ENCODE measurements at regions not wholly inside any gene's neighbourhood (a gene's known extent, or its start where the extent isn't known, plus 50 kb on each side); places are given as distances from the start of the nearest gene placed in this dataset.

DNA sequence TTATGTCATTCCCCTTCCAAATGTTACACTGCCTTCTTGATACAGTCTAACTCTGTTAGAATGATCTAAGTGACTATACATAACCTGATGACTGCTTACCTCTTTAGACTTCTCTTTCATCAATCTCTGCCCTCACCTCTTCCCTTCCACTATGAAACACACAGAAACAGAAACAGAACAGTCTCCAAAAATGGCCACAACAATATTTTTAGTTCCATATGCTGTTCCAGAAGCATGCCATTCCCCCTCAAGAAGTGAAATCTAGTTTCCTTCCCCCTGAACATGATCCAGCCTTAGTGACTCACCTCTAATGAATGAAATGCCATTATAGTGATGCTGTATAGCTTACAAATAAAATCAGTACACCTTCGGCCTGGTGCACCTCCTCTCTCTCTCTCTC is 229.3 kb upstream of the TENT5A start:
- Histone ChIP-seq H3K27me3 (ENCODE audit: insufficient read depth, low read length) (no peaks in the 10 kb centered on the region), H3K36me3 (ENCODE audit: insufficient read depth, low read length) (no peaks in the 10 kb centered on the region), H3K4me3 (ENCODE audit: low read length in 2 of 2) (no peak overlapping the region), H3K9me3 (ENCODE audit: control insufficient read depth in 1 of 2, low read length in 2 of 2) (no peaks in the 10 kb centered on the region), H3K27ac (ENCODE audit: low read depth, low read length) (no peak overlapping the region), H3K4me1 (ENCODE audit: insufficient read depth, low read length) (no peaks in the 10 kb centered on the region)
- Mint-ChIP-seq H3K27me3 (no peaks in the 10 kb centered on the region), H3K27ac (no peak overlapping the region), H3K36me3 (no peaks in the 10 kb centered on the region), H3K4me3 (no peak overlapping the region), H3K4me1 (no peaks in the 10 kb centered on the region), H3K9me3 (peaks cover 4 to 15% (median 7%) of the 10 kb centered on the region in 8 donors)
- ChIA-PET CTCF (ENCODE audit: partially characterized antibody) (no interaction called here), POLR2A (ENCODE audit: partially characterized antibody) (no interaction called here)
- intact Hi-C loops (cut with micrococcal nuclease): no loop called here
- no peak for DNase-seq

DNA sequence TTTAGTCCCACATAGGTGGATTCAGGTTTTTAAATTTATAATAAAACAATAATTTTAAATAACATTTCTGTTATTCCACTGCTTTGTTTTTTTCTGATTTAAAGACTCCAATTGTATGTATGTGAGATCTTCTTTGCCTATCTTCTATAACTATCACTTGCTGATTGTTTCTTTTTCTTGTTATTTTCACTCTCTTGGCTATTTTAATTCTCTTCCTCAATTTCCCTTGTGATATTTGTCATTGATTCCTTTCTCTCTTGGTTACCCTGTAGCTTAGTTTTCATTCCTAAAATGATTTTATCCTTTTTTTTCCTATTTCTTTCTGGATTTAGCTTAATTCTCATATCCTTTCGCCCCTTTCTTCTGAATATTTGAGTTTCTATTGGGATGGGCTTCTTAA is 227.3 kb upstream of the TENT5A start:
- POLR2A ChIA-PET (ENCODE audit: partially characterized antibody): no interaction called here
- peaks cover 5 to 13% (median 7%) of the 10 kb centered on the region in 8 donors for H3K9me3 Mint-ChIP-seq
- H3K27ac ChIP-seq (ENCODE audit: low read depth, low read length): no peak overlapping the region
- no peak overlapping the region for H3K4me3 ChIP-seq (ENCODE audit: low read length in 2 of 2)
- H3K4me1 Mint-ChIP-seq: no peaks in the 10 kb centered on the region
- H3K36me3 ChIP-seq (ENCODE audit: insufficient read depth, low read length): no peaks in the 10 kb centered on the region
- no peaks in the 10 kb centered on the region for H3K36me3 Mint-ChIP-seq
- no peaks in the 10 kb centered on the region for H3K27me3 ChIP-seq (ENCODE audit: insufficient read depth, low read length)
- CTCF ChIA-PET (ENCODE audit: partially characterized antibody): no interaction called here
- H3K9me3 ChIP-seq (ENCODE audit: control insufficient read depth in 1 of 2, low read length in 2 of 2): no peaks in the 10 kb centered on the region
- H3K4me3 Mint-ChIP-seq: no peak overlapping the region
- no peak overlapping the region for H3K27ac Mint-ChIP-seq
- no peaks in the 10 kb centered on the region for H3K27me3 Mint-ChIP-seq
- intact Hi-C loops (cut with micrococcal nuclease): no loop called here
- no peaks in the 10 kb centered on the region for H3K4me1 ChIP-seq (ENCODE audit: insufficient read depth, low read length)
- DNase-seq: no peak

DNA sequence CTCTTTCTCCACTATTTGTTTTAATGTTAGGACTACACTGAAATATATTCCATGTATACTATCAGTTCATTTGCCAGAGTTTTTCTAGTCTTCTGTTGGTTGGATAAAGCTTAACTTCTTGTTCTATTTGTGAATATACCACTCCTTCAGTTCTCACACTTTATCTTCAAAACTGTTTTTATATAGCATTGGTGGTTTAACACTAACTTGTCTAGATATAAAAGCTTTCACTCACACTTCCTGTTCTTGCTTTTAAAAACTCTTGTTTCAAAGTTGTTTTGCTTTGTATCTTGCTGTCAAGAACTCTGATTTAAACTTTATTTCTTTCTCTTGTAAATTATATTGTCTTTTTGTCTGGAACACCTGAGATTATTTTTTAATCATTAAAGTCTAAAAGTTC is 226.8 kb upstream of the TENT5A start:
- Histone ChIP-seq H3K4me1 (ENCODE audit: insufficient read depth, low read length) (no peaks in the 10 kb centered on the region), H3K4me3 (ENCODE audit: low read length in 2 of 2) (no peak overlapping the region), H3K36me3 (ENCODE audit: insufficient read depth, low read length) (no peaks in the 10 kb centered on the region), H3K27me3 (ENCODE audit: insufficient read depth, low read length) (no peaks in the 10 kb centered on the region), H3K9me3 (ENCODE audit: control insufficient read depth in 1 of 2, low read length in 2 of 2) (no peaks in the 10 kb centered on the region), H3K27ac (ENCODE audit: low read depth, low read length) (no peak overlapping the region)
- no peak for DNase-seq
- Mint-ChIP-seq H3K36me3 (no peaks in the 10 kb centered on the region), H3K4me1 (no peaks in the 10 kb centered on the region), H3K9me3 (peaks cover 5 to 13% (median 7%) of the 10 kb centered on the region in 8 donors), H3K27ac (no peak overlapping the region), H3K4me3 (no peak overlapping the region), H3K27me3 (no peaks in the 10 kb centered on the region)
- intact Hi-C loops (cut with micrococcal nuclease): no loop called here
- ChIA-PET CTCF (ENCODE audit: partially characterized antibody) (no interaction called here), POLR2A (ENCODE audit: partially characterized antibody) (interaction anchor here (1.2 kb wide), 1 partner anchor 12 kb away, joined by 4 read pairs; no protein-coding TSS in a partner anchor)

DNA sequence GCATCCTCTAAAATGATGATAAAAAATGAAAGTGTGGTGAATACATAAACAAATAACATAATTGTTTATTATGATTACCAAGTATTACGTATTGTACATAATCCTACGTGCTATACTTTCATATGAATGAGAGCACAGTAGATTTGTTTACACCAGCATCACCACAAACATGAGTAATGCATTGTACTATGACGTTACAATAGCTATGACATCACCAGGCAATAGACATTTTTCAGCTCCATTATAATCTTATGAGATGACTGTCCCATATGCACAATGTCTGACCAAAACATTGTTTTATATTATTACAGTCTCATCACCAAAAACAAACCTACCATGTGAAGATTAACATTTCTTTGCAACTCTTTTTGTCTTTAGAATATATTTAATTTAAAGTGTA is 225.7 kb upstream of the TENT5A start:
- no peak for DNase-seq
- POLR2A ChIA-PET (ENCODE audit: partially characterized antibody): interaction anchor here (1.2 kb wide), 1 partner anchor 11 kb away, joined by 4 read pairs; no protein-coding TSS in a partner anchor
- no peak overlapping the region for H3K27ac Mint-ChIP-seq

DNA sequence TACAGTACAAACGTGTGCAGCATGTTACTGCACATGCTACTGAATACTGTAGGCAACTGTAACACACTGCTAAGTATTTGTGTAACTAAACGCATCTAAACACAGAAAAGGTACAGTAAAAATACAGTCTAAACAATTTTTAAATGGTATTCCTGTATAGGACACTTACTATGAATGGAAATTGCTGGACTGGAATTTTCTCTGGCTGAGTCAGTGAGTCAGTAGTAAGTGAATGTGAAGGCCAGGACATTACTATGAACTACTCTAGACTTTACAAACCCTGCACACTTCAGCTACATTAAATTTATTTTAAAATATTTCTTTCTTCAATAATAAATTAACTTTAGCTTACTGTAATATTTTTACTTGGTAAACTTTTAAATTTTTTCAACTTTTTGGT is 225.0 kb upstream of the TENT5A start:
- H3K9me3 ChIP-seq (ENCODE audit: control insufficient read depth in 1 of 2, low read length in 2 of 2): no peaks in the 10 kb centered on the region
- no peaks in the 10 kb centered on the region for H3K4me1 ChIP-seq (ENCODE audit: insufficient read depth, low read length)
- no peaks in the 10 kb centered on the region for H3K4me1 Mint-ChIP-seq
- no peak overlapping the region for H3K4me3 Mint-ChIP-seq
- no peaks in the 10 kb centered on the region for H3K36me3 ChIP-seq (ENCODE audit: insufficient read depth, low read length)
- no peaks in the 10 kb centered on the region for H3K36me3 Mint-ChIP-seq
- intact Hi-C loops (cut with micrococcal nuclease): no loop called here
- ChIA-PET CTCF (ENCODE audit: partially characterized antibody) (no interaction called here), POLR2A (ENCODE audit: partially characterized antibody) (no interaction called here)
- no peak overlapping the region for H3K4me3 ChIP-seq (ENCODE audit: low read length in 2 of 2)
- H3K27me3 ChIP-seq (ENCODE audit: insufficient read depth, low read length): no peaks in the 10 kb centered on the region
- H3K27ac ChIP-seq (ENCODE audit: low read depth, low read length): no peak overlapping the region
- no peak for DNase-seq
- no peaks in the 10 kb centered on the region for H3K27me3 Mint-ChIP-seq
- H3K27ac Mint-ChIP-seq: no peak overlapping the region
- H3K9me3 Mint-ChIP-seq: peaks cover 4 to 15% (median 9%) of the 10 kb centered on the region in 8 donors

More for the DNA sequence above, 225.7 kb upstream of the TENT5A start:
- Histone ChIP-seq H3K9me3 (ENCODE audit: control insufficient read depth in 1 of 2, low read length in 2 of 2) (no peaks in the 10 kb centered on the region), H3K27me3 (ENCODE audit: insufficient read depth, low read length) (no peaks in the 10 kb centered on the region), H3K4me1 (ENCODE audit: insufficient read depth, low read length) (no peaks in the 10 kb centered on the region), H3K36me3 (ENCODE audit: insufficient read depth, low read length) (no peaks in the 10 kb centered on the region), H3K27ac (ENCODE audit: low read depth, low read length) (no peak overlapping the region), H3K4me3 (ENCODE audit: low read length in 2 of 2) (no peak overlapping the region)
- Mint-ChIP-seq H3K4me1 (no peaks in the 10 kb centered on the region), H3K36me3 (no peaks in the 10 kb centered on the region), H3K4me3 (no peak overlapping the region), H3K9me3 (peaks cover 5 to 15% (median 8%) of the 10 kb centered on the region in 8 donors), H3K27me3 (no peaks in the 10 kb centered on the region)
- intact Hi-C loops (cut with micrococcal nuclease): no loop called here
- CTCF ChIA-PET (ENCODE audit: partially characterized antibody): no interaction called here

DNA sequence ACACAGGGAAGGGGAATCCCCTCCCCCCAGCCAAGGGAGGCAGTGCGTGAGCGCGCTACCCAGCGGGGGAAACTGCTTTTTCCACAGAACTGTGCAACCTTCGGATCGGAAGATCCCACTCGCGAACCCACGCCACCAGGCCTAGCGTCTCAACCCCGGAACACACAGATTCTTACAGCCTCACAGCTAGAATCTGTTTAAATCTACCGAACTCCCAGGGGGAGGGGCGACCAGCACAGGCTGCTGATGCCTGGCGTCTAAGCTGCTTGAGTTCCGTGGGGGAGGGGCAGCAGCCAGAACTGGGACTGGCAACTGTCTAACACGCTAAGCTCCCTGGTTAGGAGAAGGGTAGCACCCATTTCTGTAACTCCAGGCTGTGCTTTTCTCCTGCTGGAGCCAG is 217.3 kb upstream of the TENT5A start:
- H3K4me1 ChIP-seq (ENCODE audit: insufficient read depth, low read length): no peaks in the 10 kb centered on the region
- intact Hi-C loops (cut with micrococcal nuclease): no loop called here
- H3K27me3 Mint-ChIP-seq: peaks cover 0 to 3% of the 10 kb centered on the region in 2 donors
- H3K4me1 Mint-ChIP-seq: no peaks in the 10 kb centered on the region
- no peak for DNase-seq
- no peaks in the 10 kb centered on the region for H3K27me3 ChIP-seq (ENCODE audit: insufficient read depth, low read length)
- no peak overlapping the region for H3K4me3 ChIP-seq (ENCODE audit: low read length in 2 of 2)
- H3K4me3 Mint-ChIP-seq: no peak overlapping the region
- H3K9me3 Mint-ChIP-seq: peaks cover 0 to 13% (median 7%) of the 10 kb centered on the region in 8 donors
- no peaks in the 10 kb centered on the region for H3K36me3 ChIP-seq (ENCODE audit: insufficient read depth, low read length)
- no peak overlapping the region for H3K27ac ChIP-seq (ENCODE audit: low read depth, low read length)
- H3K27ac Mint-ChIP-seq: no peak overlapping the region
- no peaks in the 10 kb centered on the region for H3K36me3 Mint-ChIP-seq
- H3K9me3 ChIP-seq (ENCODE audit: control insufficient read depth in 1 of 2, low read length in 2 of 2): no peaks in the 10 kb centered on the region
- ChIA-PET CTCF (ENCODE audit: partially characterized antibody) (no interaction called here), POLR2A (ENCODE audit: partially characterized antibody) (no interaction called here)

DNA sequence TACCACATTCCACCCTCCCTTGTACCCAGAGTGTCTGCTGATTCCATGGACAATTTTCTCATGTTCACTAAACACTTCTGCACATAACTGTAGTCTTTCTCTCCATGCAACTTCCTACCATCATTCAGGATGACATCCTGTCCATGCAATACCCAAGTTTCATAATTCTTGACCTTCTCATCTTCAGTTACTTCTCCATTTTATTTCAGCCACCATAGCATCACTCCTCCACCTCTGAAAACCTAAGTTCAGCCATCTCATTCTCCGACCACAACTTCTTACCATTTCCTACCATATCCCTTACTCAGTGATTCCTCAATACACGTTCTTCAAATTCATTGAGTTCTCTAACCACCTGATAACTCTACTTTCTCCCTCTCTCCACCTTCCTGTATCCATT is 216.5 kb upstream of the TENT5A start:
- no peak for DNase-seq
- no peak overlapping the region for H3K4me3 Mint-ChIP-seq

DNA sequence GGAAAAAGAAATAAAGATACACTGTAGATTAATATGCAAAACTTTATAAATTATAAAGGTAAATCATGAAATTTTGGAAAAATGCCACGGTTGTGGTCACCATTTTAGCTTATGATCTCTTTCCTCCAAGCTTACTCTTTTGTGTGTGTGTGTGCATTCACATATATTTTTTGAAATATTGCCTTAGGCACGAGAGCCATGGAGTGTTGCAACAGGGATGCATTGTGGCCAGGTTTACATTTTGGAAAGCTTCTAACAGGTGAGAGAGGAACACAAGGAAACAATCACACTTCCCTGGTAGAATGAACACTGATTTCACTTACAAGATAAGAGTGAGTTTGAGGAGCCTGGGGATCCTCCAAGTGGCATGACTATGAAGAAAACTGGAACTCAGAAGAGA is 214.5 kb upstream of the TENT5A start:
- H3K9me3 ChIP-seq (ENCODE audit: control insufficient read depth in 1 of 2, low read length in 2 of 2): no peaks in the 10 kb centered on the region
- H3K36me3 ChIP-seq (ENCODE audit: insufficient read depth, low read length): no peaks in the 10 kb centered on the region
- intact Hi-C loops (cut with micrococcal nuclease): no loop called here
- H3K27ac ChIP-seq (ENCODE audit: low read depth, low read length): no peak overlapping the region
- Mint-ChIP-seq H3K27ac (no peak overlapping the region), H3K36me3 (no peaks in the 10 kb centered on the region), H3K9me3 (peaks cover 0 to 8% (median 4%) of the 10 kb centered on the region in 8 donors), H3K27me3 (peaks cover 0 to 3% of the 10 kb centered on the region in 2 donors), H3K4me1 (no peaks in the 10 kb centered on the region), H3K4me3 (no peak overlapping the region)
- ChIA-PET CTCF (ENCODE audit: partially characterized antibody) (no interaction called here), POLR2A (ENCODE audit: partially characterized antibody) (interaction anchor here (1.0 kb wide), 1 partner anchor 12 kb away, joined by 4 read pairs; no protein-coding TSS in a partner anchor)
- H3K4me3 ChIP-seq (ENCODE audit: low read length in 2 of 2): no peak overlapping the region
- H3K27me3 ChIP-seq (ENCODE audit: insufficient read depth, low read length): no peaks in the 10 kb centered on the region
- no peaks in the 10 kb centered on the region for H3K4me1 ChIP-seq (ENCODE audit: insufficient read depth, low read length)
- DNase-seq: no peak

More for the DNA sequence above, 216.5 kb upstream of the TENT5A start:
- H3K4me1 Mint-ChIP-seq: no peaks in the 10 kb centered on the region
- no peaks in the 10 kb centered on the region for H3K4me1 ChIP-seq (ENCODE audit: insufficient read depth, low read length)
- H3K4me3 ChIP-seq (ENCODE audit: low read length in 2 of 2): no peak overlapping the region
- H3K36me3 Mint-ChIP-seq: no peaks in the 10 kb centered on the region
- CTCF ChIA-PET (ENCODE audit: partially characterized antibody): no interaction called here
- H3K27ac Mint-ChIP-seq: no peak overlapping the region
- H3K27me3 Mint-ChIP-seq: peaks cover 0 to 3% of the 10 kb centered on the region in 2 donors
- H3K9me3 ChIP-seq (ENCODE audit: control insufficient read depth in 1 of 2, low read length in 2 of 2): no peaks in the 10 kb centered on the region
- POLR2A ChIA-PET (ENCODE audit: partially characterized antibody): no interaction called here
- no peak overlapping the region for H3K27ac ChIP-seq (ENCODE audit: low read depth, low read length)
- peaks cover 0 to 13% (median 6%) of the 10 kb centered on the region in 8 donors for H3K9me3 Mint-ChIP-seq
- no peaks in the 10 kb centered on the region for H3K36me3 ChIP-seq (ENCODE audit: insufficient read depth, low read length)
- no peaks in the 10 kb centered on the region for H3K27me3 ChIP-seq (ENCODE audit: insufficient read depth, low read length)
- intact Hi-C loops (cut with micrococcal nuclease): no loop called here

Measured in CD4-positive, alpha-beta memory T cell (primary cell).